Psoas muscle (tissue), 7 donors: ENCODE measurements at regions not wholly inside any gene's neighbourhood (a gene's known extent, or its start where the extent isn't known, plus 50 kb on each side); places are given as distances from the start of the nearest gene placed in this dataset.

Source experiments
- ATAC-seq, 4 donors: fragments of 200-7000 bp; cut with Tn5 transposase; one replicate each; pipeline ENCODE4 v1.9.1; 2020; ENCODE audit warnings: moderate library complexity in 3 of 4, mild to moderate bottlenecking in 2 of 4
- DNase-seq, 2 donors: peaks; one replicate each; pipeline ENCODE4 v3.0.0-alpha.2; 2020
- H3K27ac ChIP-seq: fragments of 200-600 bp; one replicate; pipeline ENCODE4 v1.8.0; 2022
- H3K27me3 ChIP-seq, 3 donors: fragments of 200-600 bp in 1 of 3; one replicate each; pipeline versions ENCODE4 v1.6.1 to v1.8.0; 2013 to 2022; ENCODE audit warnings: low read length in 2 of 3, mild to moderate bottlenecking in 2 of 3, moderate library complexity in 1 of 3; ENCODE audit not compliant: insufficient read depth in 3 of 3
- H3K36me3 ChIP-seq, 2 donors: fragments of 200-600 bp in 1 of 2; one replicate each; pipeline versions ENCODE4 v1.6.1 to v1.8.0; 2013 to 2022; ENCODE audit warnings: low read depth in 1 of 2, mild to moderate bottlenecking in 1 of 2, moderate library complexity in 1 of 2; ENCODE audit not compliant: insufficient read depth in 1 of 2
- H3K4me1 ChIP-seq: fragments of 200-600 bp; one replicate; pipeline ENCODE4 v1.8.0; 2022
- H3K4me3 ChIP-seq: fragments of 200-600 bp; one replicate; pipeline ENCODE4 v1.8.0; 2022; ENCODE audit warnings: mild to moderate bottlenecking
- H3K9me3 ChIP-seq: fragments of 200-600 bp; one replicate; pipeline ENCODE4 v1.8.0; 2022
- WGBS, 3 donors: extraction: QIAGEN DNeasy Blood & Tissue Kit; methylation state at CpG; one replicate each; pipeline versions ENCODE4 v1.1.6 to v1.1.7; 2013; 5-methylcytosine and 5-hydroxymethylcytosine counted together
- intact Hi-C, 2 donors: fragments of 100-400 bp; cut with DNase I; formaldehyde crosslinking; loops; one replicate each; pipeline versions ENCODE4 v1.11.0 to v1.14.2; 2022
- TF ChIP-seq, protein P1 (sequence below): fragments of 200-600 bp; IDR thresholded peaks from one replicate; pipeline ENCODE4 v1.8.0; 2022; ENCODE audit warnings: antibody characterized with exemption
- donor health status: healthy with polysubstance abuse.
- donor health status: DM: no; HTN: no; CAD: no; lungs with moderate emphysema.
- donor health status: Bipolar disorder and iron deficiency.
- donor health status: healthy.
- donor health status: DM: yes; HTN: yes; CAD: no.
- donor health status: DM: no; HTN: no; CAD: no.
- donor health status: DM: yes; HTN: yes; CAD: no.

DNA sequence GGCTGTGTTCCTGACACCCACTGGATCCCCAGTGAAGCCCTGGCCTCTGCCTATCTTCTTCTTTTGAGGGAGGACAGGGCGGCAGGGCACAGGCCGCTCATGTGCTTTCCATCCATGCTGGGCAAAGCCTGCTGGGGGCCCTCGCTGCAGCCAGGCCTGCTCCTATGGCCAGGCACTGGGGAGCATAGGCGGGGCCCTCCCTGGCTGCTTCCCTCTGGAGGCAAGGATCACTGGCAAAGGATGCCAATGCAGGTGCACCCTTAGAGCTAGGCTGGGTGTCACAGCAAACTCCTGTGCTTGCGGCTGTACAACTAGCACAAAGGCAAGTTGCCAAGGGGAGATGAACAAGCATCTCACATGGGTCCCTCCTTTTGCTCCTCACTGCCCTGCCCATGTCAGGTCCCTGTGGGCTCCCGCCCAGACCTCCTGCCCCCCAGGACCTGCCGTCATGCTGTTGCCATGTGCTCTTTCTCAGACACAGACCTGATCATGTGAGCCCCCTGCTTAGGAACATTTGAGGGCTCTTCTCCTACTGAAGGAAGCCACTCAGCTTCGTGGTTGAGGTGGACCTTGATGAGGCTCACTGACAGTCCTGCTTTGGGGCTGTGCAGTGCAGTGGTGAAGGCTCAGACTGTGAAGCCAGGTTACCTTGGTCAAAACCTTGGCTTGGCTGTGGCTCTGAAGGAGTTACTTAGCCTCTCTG, 393.6 kb downstream of the PTPRU start:
- Histone ChIP-seq H3K27me3 (no peaks in the 10 kb centered on the region), H3K4me3 (no peak overlapping the region), H3K4me1 (no peaks in the 10 kb centered on the region), H3K27ac (no peak overlapping the region), H3K9me3 (no peaks in the 10 kb centered on the region), H3K36me3 (no peaks in the 10 kb centered on the region)
- WGBS, 3 donors, result 84 to 93% (median 88%) methylated on average over 8 of the region's 8 CpGs
- DNase-seq (no peak), ATAC-seq (no peak)
- intact Hi-C loops, result no loop called here
- TF ChIP-seq, protein P1, sequence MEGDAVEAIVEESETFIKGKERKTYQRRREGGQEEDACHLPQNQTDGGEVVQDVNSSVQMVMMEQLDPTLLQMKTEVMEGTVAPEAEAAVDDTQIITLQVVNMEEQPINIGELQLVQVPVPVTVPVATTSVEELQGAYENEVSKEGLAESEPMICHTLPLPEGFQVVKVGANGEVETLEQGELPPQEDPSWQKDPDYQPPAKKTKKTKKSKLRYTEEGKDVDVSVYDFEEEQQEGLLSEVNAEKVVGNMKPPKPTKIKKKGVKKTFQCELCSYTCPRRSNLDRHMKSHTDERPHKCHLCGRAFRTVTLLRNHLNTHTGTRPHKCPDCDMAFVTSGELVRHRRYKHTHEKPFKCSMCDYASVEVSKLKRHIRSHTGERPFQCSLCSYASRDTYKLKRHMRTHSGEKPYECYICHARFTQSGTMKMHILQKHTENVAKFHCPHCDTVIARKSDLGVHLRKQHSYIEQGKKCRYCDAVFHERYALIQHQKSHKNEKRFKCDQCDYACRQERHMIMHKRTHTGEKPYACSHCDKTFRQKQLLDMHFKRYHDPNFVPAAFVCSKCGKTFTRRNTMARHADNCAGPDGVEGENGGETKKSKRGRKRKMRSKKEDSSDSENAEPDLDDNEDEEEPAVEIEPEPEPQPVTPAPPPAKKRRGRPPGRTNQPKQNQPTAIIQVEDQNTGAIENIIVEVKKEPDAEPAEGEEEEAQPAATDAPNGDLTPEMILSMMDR, result no peak

DNA sequence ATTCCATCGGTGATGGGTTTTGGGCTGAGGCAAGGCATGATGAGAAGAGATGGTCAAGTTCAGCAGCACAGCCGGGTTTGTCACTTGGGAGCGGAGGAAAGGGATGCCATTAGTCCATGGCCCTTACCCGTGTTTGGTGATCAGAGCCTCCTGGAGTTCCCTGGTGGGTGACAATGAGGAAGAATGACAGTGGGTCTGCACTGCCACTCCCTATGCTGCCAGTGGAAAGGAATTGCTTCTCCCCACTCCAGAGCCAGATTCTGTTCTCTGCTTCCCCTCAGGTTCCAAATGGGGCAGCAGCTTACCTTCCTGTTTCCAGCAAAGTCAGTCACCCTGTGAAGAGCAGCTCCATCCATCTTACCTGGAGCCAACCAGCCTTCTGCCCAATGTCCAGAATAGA, 393.1 kb downstream of the PTPRU start:
- Histone ChIP-seq H3K4me1 (no peaks in the 10 kb centered on the region), H3K27me3 (peaks cover 0 to 2% (median 0%) of the 10 kb centered on the region in 3 donors), H3K36me3 (no peaks in the 10 kb centered on the region), H3K27ac (no peak overlapping the region), H3K9me3 (no peaks in the 10 kb centered on the region), H3K4me3 (no peak overlapping the region)
- 61 to 82% (median 67%) methylated on average over 4 of the region's 4 CpGs for WGBS, 3 donors
- intact Hi-C loops, result no loop called here
- TF ChIP-seq, protein P1, result no peak
- no peak for ATAC-seq
- DNase-seq, result no peak

- intact Hi-C loops, result no loop called here
- H3K9me3 ChIP-seq, result no peaks in the 10 kb centered on the region
- WGBS, 3 donors, result 91 to 95% (median 92%) methylated on average over 2 of the region's 2 CpGs
- H3K27me3 ChIP-seq, result peaks cover 0 to 2% (median 0%) of the 10 kb centered on the region in 3 donors
- H3K27ac ChIP-seq, result no peak overlapping the region
- H3K4me3 ChIP-seq, result no peak overlapping the region
- no peaks in the 10 kb centered on the region for H3K4me1 ChIP-seq
- TF ChIP-seq, protein P1, result no peak
- H3K36me3 ChIP-seq, result no peaks in the 10 kb centered on the region
- DNase-seq (no peak), ATAC-seq (no peak)
These were observed 391.9 kb downstream of the PTPRU start for GRCh38 chr1:29628190-29628589.

DNA sequence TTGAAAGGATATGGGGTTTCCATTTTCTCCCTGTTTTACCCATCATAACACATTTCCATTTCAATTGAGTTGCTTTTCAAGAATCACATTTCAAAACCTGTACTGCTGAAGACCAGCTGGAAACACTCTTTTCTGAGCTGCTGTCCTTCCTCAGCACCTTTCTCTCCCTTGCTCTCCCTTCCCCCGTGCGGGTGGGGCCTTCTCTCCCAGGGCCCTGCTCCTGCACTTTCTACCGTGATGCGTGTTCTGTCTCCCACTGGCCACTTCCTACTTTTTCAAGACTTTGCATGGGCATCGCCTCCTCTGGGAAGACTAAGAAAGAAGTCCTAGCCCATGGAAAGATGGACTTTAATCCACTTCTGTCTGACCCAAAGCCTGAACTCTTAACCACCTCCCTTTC, 390.4 kb downstream of the PTPRU start:
- H3K9me3 ChIP-seq, result no peaks in the 10 kb centered on the region
- H3K4me3 ChIP-seq, result no peak overlapping the region
- H3K4me1 ChIP-seq, result no peaks in the 10 kb centered on the region
- H3K36me3 ChIP-seq, result no peaks in the 10 kb centered on the region
- DNase-seq, result no peak
- WGBS, 3 donors, result 79 to 88% (median 88%) methylated on average over 5 of the region's 5 CpGs
- H3K27me3 ChIP-seq, result peaks cover 0 to 10% (median 0%) of the 10 kb centered on the region in 3 donors
- ATAC-seq, result no peak
- TF ChIP-seq, protein P1, result no peak
- no peak overlapping the region for H3K27ac ChIP-seq
- intact Hi-C loops, result no loop called here

GRCh38 chr1:29626066-29626465, 389.7 kb downstream of the PTPRU start:
- WGBS, 3 donors, result 79 to 87% (median 82%) methylated on average over 7 to 8 of the region's 8 CpGs
- TF ChIP-seq, protein P1, result no peak

More at GRCh38 chr1:29626066-29626465, 389.7 kb downstream of the PTPRU start:
- ATAC-seq (no peak), DNase-seq (no peak)
- no peaks in the 10 kb centered on the region for H3K36me3 ChIP-seq
- intact Hi-C loops, result no loop called here
- H3K9me3 ChIP-seq, result no peaks in the 10 kb centered on the region
- no peak overlapping the region for H3K4me3 ChIP-seq
- H3K27me3 ChIP-seq, result peaks cover 0 to 12% (median 0%) of the 10 kb centered on the region in 3 donors
- no peak overlapping the region for H3K27ac ChIP-seq
- H3K4me1 ChIP-seq, result no peaks in the 10 kb centered on the region
